Upper lobe of left lung (tissue), 6 donors: ENCODE measurements at regions not wholly inside any gene's neighbourhood (a gene's known extent, or its start where the extent isn't known, plus 50 kb on each side); places are given as distances from the start of the nearest gene placed in this dataset.

Source experiments
- ATAC-seq, 2 donors: fragments of 200-7000 bp; cut with Tn5 transposase; one replicate each; pipeline ENCODE4 v1.9.1; 2022; ENCODE audit warnings: mild to moderate bottlenecking in 2 of 2, moderate library complexity in 2 of 2; ENCODE audit not compliant: low FRiP score in 2 of 2
- DNase-seq, 2 donors: peaks; one replicate each; pipeline ENCODE4 v3.0.0-alpha.2; 2019 to 2020
- H3K27ac ChIP-seq, 4 donors: fragments of 200-600 bp; sonication (generic); one replicate each; pipeline ENCODE4 v1.5.1; 2016 to 2019
- H3K27me3 ChIP-seq, 4 donors: fragments of 200-600 bp; sonication (generic); one replicate each; pipeline ENCODE4 v1.5.1; 2017 to 2019
- H3K36me3 ChIP-seq, 4 donors: fragments of 200-600 bp; sonication (generic); one replicate each; pipeline ENCODE4 v1.5.1; 2016 to 2019
- H3K4me1 ChIP-seq, 4 donors: fragments of 200-600 bp; sonication (generic); one replicate each; pipeline ENCODE4 v1.5.1; 2018 to 2019
- H3K4me3 ChIP-seq, 4 donors: fragments of 200-600 bp; sonication (generic); one replicate each; pipeline ENCODE4 v1.5.1; 2017 to 2019; ENCODE audit warnings: mild to moderate bottlenecking in 2 of 4, moderate library complexity in 1 of 4
- H3K9me3 ChIP-seq, 4 donors: fragments of 200-600 bp; sonication (generic); one replicate each; pipeline ENCODE4 v1.5.1; 2018 to 2019
- EP300 ChIP-seq, 4 donors: sonication (generic); formaldehyde crosslinking; IDR thresholded peaks; one replicate each; pipeline ENCODE4 v1.5.1; 2017; ENCODE audit warnings: antibody characterized with exemption in 4 of 4, control low read depth in 2 of 4
- POLR2A ChIP-seq, 4 donors: fragments of 450-650 bp; IDR thresholded peaks; one replicate each; pipeline ENCODE4 v1.5.1; 2016 to 2017; ENCODE audit warnings: antibody characterized with exemption in 4 of 4, mild to moderate bottlenecking in 2 of 4
- POLR2AphosphoS5 ChIP-seq, 2 donors: sonication (generic); formaldehyde crosslinking; IDR thresholded peaks; one replicate each; pipeline ENCODE4 v1.5.1; 2017; ENCODE audit warnings: antibody characterized with exemption in 2 of 2
- WGBS, 2 donors: methylation state at CpG; one replicate each; pipeline ENCODE4 v1.1.5; 2017 to 2018; 5-methylcytosine and 5-hydroxymethylcytosine counted together
- TF ChIP-seq, protein P1 (sequence below), 6 experiments: fragments of 450-650 bp in 4 of 6; fragments of 200-600 bp in 2 of 6; sonication (generic) in 2 of 6; IDR thresholded peaks; one replicate each; pipeline ENCODE4 v1.5.1; 2016 to 2019; ENCODE audit warnings: antibody characterized with exemption in 6 of 6
- donor health status: DM: no; HTN: no; CAD: no; lungs with moderate emphysema.
- donor health status: DM: no; HTN: yes; CAD: no; lungs with severe emphysema.

GRCh38 chr20:61113731-61114130 is 138.3 kb upstream of the CDH4 start:
- Histone ChIP-seq H3K4me3 (no peak overlapping the region), H3K27ac (no peak overlapping the region), H3K4me1 (no peaks in the 10 kb centered on the region), H3K9me3 (no peaks in the 10 kb centered on the region), H3K36me3 (no peaks in the 10 kb centered on the region), H3K27me3 (no peaks in the 10 kb centered on the region)
- 85 to 89% methylated on average over 6 to 8 of the region's 8 CpGs for WGBS, 2 donors
- peak in 1 of 2 donors; percentile 28 for ATAC-seq
- DNase-seq = peak in 1 of 2 donors; percentile 63
- TF ChIP-seq EP300 (IDR thresholded peaks at IDR 0.05) = no peak
- TF ChIP-seq POLR2A (IDR thresholded peaks at IDR 0.05) = no peak
- TF ChIP-seq, protein P1, sequence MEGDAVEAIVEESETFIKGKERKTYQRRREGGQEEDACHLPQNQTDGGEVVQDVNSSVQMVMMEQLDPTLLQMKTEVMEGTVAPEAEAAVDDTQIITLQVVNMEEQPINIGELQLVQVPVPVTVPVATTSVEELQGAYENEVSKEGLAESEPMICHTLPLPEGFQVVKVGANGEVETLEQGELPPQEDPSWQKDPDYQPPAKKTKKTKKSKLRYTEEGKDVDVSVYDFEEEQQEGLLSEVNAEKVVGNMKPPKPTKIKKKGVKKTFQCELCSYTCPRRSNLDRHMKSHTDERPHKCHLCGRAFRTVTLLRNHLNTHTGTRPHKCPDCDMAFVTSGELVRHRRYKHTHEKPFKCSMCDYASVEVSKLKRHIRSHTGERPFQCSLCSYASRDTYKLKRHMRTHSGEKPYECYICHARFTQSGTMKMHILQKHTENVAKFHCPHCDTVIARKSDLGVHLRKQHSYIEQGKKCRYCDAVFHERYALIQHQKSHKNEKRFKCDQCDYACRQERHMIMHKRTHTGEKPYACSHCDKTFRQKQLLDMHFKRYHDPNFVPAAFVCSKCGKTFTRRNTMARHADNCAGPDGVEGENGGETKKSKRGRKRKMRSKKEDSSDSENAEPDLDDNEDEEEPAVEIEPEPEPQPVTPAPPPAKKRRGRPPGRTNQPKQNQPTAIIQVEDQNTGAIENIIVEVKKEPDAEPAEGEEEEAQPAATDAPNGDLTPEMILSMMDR (IDR thresholded peaks at IDR 0.05) = no peak
- no peak for TF ChIP-seq POLR2AphosphoS5 (IDR thresholded peaks at IDR 0.05)

DNA sequence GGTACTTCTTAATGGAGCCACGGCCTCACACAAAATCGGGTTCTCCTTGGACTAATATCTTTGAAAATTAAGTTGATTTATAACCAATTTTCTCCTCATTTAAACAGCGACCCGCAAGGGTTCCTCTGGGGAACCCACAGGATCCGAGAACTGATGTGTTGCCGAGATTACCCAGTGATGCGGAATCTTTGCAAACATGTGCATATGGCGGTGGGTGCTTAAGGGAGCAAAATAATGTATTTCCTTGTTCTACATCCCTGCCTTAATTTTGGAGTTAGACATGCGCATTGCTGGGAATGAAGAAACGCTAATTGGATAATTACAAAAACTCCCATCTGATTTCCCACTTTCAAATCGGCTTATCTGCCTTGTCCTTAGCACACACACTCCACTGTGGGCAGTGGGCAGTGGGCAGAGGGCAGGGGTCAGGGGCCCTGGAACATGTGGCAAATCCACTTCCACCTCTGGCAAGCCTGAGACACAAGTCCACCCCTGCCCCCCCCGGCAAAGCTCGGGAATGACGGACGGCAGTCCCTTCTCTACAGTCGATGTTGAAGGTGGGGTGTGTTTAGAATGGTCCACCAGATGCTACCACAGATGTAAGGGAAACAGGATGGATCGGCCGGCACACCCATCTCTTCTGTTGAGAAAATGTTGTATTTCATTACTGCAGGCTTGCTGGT is 137.4 kb upstream of the CDH4 start:
- TF ChIP-seq, protein P1 (IDR thresholded peaks at IDR 0.05) = no peak
- no peak for TF ChIP-seq EP300 (IDR thresholded peaks at IDR 0.05)
- TF ChIP-seq POLR2AphosphoS5 (IDR thresholded peaks at IDR 0.05) = no peak
- DNase-seq = no peak
- H3K4me3 ChIP-seq = no peak overlapping the region
- H3K27ac ChIP-seq = no peak overlapping the region
- no peak for ATAC-seq
- 88 to 90% methylated on average over 18 of the region's 18 CpGs for WGBS, 2 donors
- no peaks in the 10 kb centered on the region for H3K36me3 ChIP-seq
- no peaks in the 10 kb centered on the region for H3K4me1 ChIP-seq
- no peaks in the 10 kb centered on the region for H3K9me3 ChIP-seq
- no peaks in the 10 kb centered on the region for H3K27me3 ChIP-seq

DNA sequence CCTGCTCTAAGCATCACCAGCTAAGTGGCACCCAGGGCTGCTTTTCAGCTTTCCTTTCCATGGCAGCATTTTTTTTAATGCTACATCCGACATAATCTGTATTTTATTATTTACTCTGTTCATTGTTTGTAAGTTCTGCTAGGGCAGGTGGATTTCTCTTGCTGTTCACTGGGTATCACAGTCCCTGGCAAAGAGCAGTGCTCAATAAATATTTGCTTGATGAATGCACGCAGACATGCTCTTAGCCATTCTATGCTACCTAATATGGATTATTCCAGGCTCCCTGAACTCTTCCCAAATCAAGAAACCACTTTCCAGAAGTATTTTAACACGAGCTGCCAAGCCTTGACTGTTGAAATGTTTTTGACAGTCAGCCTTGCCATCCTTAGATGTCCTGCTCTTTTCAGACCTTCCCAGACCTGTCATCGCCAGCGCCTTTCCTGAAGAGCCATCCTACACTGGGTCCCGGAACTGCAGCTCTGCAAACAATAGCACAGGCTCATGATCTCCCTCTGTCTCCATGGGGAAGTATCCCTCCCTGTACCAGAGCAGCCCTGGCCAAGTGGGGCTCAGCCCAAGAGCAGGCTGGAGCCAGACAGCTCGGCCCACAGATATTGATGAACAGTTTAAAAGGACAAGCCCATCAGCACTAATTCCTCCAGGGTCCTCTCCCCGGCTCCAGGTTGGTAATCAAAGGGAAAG is 136.5 kb upstream of the CDH4 start:
- DNase-seq (no peak), ATAC-seq (no peak)
- H3K36me3 ChIP-seq = no peaks in the 10 kb centered on the region
- 58 to 59% methylated on average over 8 of the region's 8 CpGs for whole genome bisulfite sequencing, 2 donors
- H3K4me3 ChIP-seq = no peak overlapping the region
- no peaks in the 10 kb centered on the region for H3K9me3 ChIP-seq
- H3K4me1 ChIP-seq = peaks cover 0 to 4% (median 2%) of the 10 kb centered on the region in 4 donors
- no peaks in the 10 kb centered on the region for H3K27me3 ChIP-seq
- no peak overlapping the region for H3K27ac ChIP-seq
- TF ChIP-seq EP300 (IDR thresholded peaks at IDR 0.05) = no peak
- TF ChIP-seq, protein P1 (IDR thresholded peaks at IDR 0.05) = no peak
- TF ChIP-seq POLR2AphosphoS5 (IDR thresholded peaks at IDR 0.05) = no peak
- TF ChIP-seq POLR2A (IDR thresholded peaks at IDR 0.05) = no peak

- ATAC-seq (no peak), DNase-seq (no peak)
- TF ChIP-seq POLR2AphosphoS5 (IDR thresholded peaks at IDR 0.05) = no peak
- TF ChIP-seq POLR2A (IDR thresholded peaks at IDR 0.05) = no peak
- TF ChIP-seq, protein P1 (IDR thresholded peaks at IDR 0.05) = no peak
- H3K36me3 ChIP-seq = no peaks in the 10 kb centered on the region
- H3K27ac ChIP-seq = no peak overlapping the region
- no peaks in the 10 kb centered on the region for H3K9me3 ChIP-seq
- H3K4me1 ChIP-seq = peaks cover 0 to 6% (median 3%) of the 10 kb centered on the region in 4 donors
- no peak overlapping the region for H3K4me3 ChIP-seq
- 63 to 68% methylated on average over 5 of the region's 5 CpGs for WGBS, 2 donors
- no peaks in the 10 kb centered on the region for H3K27me3 ChIP-seq
These were observed 134.3 kb upstream of the CDH4 start for GRCh38 chr20:61117725-61118124.
